GM10266 (cell line): ENCODE measurements at regions not wholly inside any gene's neighbourhood (a gene's known extent, or its start where the extent isn't known, plus 50 kb on each side); places are given as distances from the start of the nearest gene placed in this dataset.

ENCODE experiments used
- DNase-seq: peaks from one replicate; pipeline ENCODE4 v3.0.0; 2012; ENCODE audit errors: extremely low spot score
- CTCF ChIP-seq: IDR thresholded peaks from 2 replicates; pipeline ENCODE4 v1.5.1; 2012; ENCODE audit warnings: mild to moderate bottlenecking, low read depth; ENCODE audit not compliant: control insufficient read depth, insufficient read depth; ENCODE audit errors: missing control alignments

- no peak for DNase-seq
- no peak for TF ChIP-seq CTCF
Observed at GRCh38 chr1:95406279-95406678, 172.3 kb downstream of the RWDD3 start.

GRCh38 chr1:95407131-95407885 lies 173.3 kb downstream of the RWDD3 start:
- TF ChIP-seq CTCF = no peak
- DNase-seq = no peak

- no peak for TF ChIP-seq CTCF
- DNase-seq = no peak
Observed at GRCh38 chr1:95407886-95408291, 173.9 kb downstream of the RWDD3 start.

GRCh38 chr1:95408507-95409136 lies 174.6 kb downstream of the RWDD3 start:
- TF ChIP-seq CTCF = no peak
- no peak for DNase-seq

- DNase-seq = no peak
- no peak for TF ChIP-seq CTCF
Observed at GRCh38 chr1:95409276-95409675, 175.3 kb downstream of the RWDD3 start.

GRCh38 chr1:95409901-95410300 lies 175.9 kb downstream of the RWDD3 start:
- no peak for DNase-seq
- no peak for TF ChIP-seq CTCF

GRCh38 chr1:95415146-95415545 lies 181.1 kb downstream of the RWDD3 start:
- no peak for DNase-seq

More at GRCh38 chr1:95415146-95415545, 181.1 kb downstream of the RWDD3 start:
- TF ChIP-seq CTCF = no peak
